Tibial artery (tissue), 4 donors: ENCODE measurements at regions not wholly inside any gene's neighbourhood (a gene's known extent, or its start where the extent isn't known, plus 50 kb on each side); places are given as distances from the start of the nearest gene placed in this dataset.

Experiments
- DNase-seq, 2 donors: peaks; one replicate each; pipeline ENCODE4 v3.0.0-alpha.2; 2019
- H3K27ac ChIP-seq, 2 donors: fragments of 200-600 bp; sonication (generic) in 1 of 2; 1 replicate in 1 of 2; 2 replicates in 1 of 2; pipeline ENCODE4 v1.5.1; 2018 to 2019; ENCODE audit warnings: mild to moderate bottlenecking in 1 of 2
- H3K27me3 ChIP-seq, 2 donors: fragments of 200-600 bp; sonication (generic) in 1 of 2; one replicate each; pipeline versions ENCODE4 v1.5.1 to v1.6.0; 2016 to 2019
- H3K36me3 ChIP-seq, 3 donors: fragments of 200-600 bp; sonication (generic) in 2 of 3; one replicate each; pipeline ENCODE4 v1.5.1; 2016 to 2019; ENCODE audit warnings: mild to moderate bottlenecking in 2 of 3
- H3K4me1 ChIP-seq, 4 donors: fragments of 200-600 bp; sonication (generic) in 2 of 4; 1 replicate in 3 of 4; 2 replicates in 1 of 4; pipeline ENCODE4 v1.5.1; 2016 to 2019
- H3K4me3 ChIP-seq, 2 donors: fragments of 200-600 bp; sonication (generic) in 1 of 2; 1 replicate in 1 of 2; 2 replicates in 1 of 2; pipeline ENCODE4 v1.5.1; 2018 to 2019; ENCODE audit warnings: mild to moderate bottlenecking in 2 of 2
- H3K9me3 ChIP-seq, 3 donors: fragments of 200-600 bp; sonication (generic) in 1 of 3; one replicate each; pipeline ENCODE4 v1.5.1; 2016 to 2019
- CTCF ChIP-seq, 2 experiments: fragments of 200-600 bp in 1 of 2; fragments of 450-650 bp in 1 of 2; IDR thresholded peaks; one replicate each; pipeline ENCODE4 v1.5.1; 2017 to 2019; ENCODE audit warnings: antibody characterized with exemption in 2 of 2, mild to moderate bottlenecking in 1 of 2, moderate library complexity in 1 of 2
- intact Hi-C: fragments of 100-400 bp; cut with DNase I; formaldehyde crosslinking; loops from one replicate; pipeline ENCODE4 v1.15.0; 2023; ENCODE audit warnings: low total_unique reads

GRCh38 chr2:144877893-144878292 is 358.0 kb upstream of the ZEB2 start:
- DNase-seq: no peak
- no peak for TF ChIP-seq CTCF (IDR thresholded peaks at IDR 0.05)
- H3K9me3 ChIP-seq: no peaks in the 10 kb centered on the region
- no peaks in the 10 kb centered on the region for H3K36me3 ChIP-seq
- no peak overlapping the region for H3K27ac ChIP-seq
- H3K4me3 ChIP-seq: no peak overlapping the region
- H3K4me1 ChIP-seq: peaks cover 0 to 18% (median 5%) of the 10 kb centered on the region in 4 donors
- intact Hi-C loops: no loop called here
- H3K27me3 ChIP-seq: no peaks in the 10 kb centered on the region

- Histone ChIP-seq H3K27ac (no peak overlapping the region), H3K27me3 (no peaks in the 10 kb centered on the region), H3K9me3 (no peaks in the 10 kb centered on the region), H3K36me3 (no peaks in the 10 kb centered on the region), H3K4me1 (peaks cover 0 to 18% (median 5%) of the 10 kb centered on the region in 4 donors), H3K4me3 (no peak overlapping the region)
- intact Hi-C loops: no loop called here
- DNase-seq: no peak
- TF ChIP-seq CTCF (IDR thresholded peaks at IDR 0.05): no peak
These were observed 356.1 kb upstream of the ZEB2 start for GRCh38 chr2:144876013-144876412.

GRCh38 chr2:144875290-144875969 is 355.5 kb upstream of the ZEB2 start:
- Histone ChIP-seq H3K4me3 (no peak overlapping the region), H3K9me3 (no peaks in the 10 kb centered on the region), H3K4me1 (peaks cover 0 to 18% (median 5%) of the 10 kb centered on the region in 4 donors), H3K36me3 (no peaks in the 10 kb centered on the region), H3K27ac (no peak overlapping the region), H3K27me3 (no peaks in the 10 kb centered on the region)
- TF ChIP-seq CTCF (IDR thresholded peaks at IDR 0.05): no peak
- no peak for DNase-seq
- intact Hi-C loops: no loop called here

- no peaks in the 10 kb centered on the region for H3K4me1 ChIP-seq
- no peaks in the 10 kb centered on the region for H3K27me3 ChIP-seq
- DNase-seq: no peak
- intact Hi-C loops: no loop called here
- no peaks in the 10 kb centered on the region for H3K9me3 ChIP-seq
- H3K4me3 ChIP-seq: no peak overlapping the region
- no peak overlapping the region for H3K27ac ChIP-seq
- H3K36me3 ChIP-seq: no peaks in the 10 kb centered on the region
- TF ChIP-seq CTCF (IDR thresholded peaks at IDR 0.05): no peak
These were observed 345.8 kb upstream of the ZEB2 start for GRCh38 chr2:144865670-144866069.

- intact Hi-C loops: no loop called here
- H3K27ac ChIP-seq: no peak overlapping the region
- H3K27me3 ChIP-seq: no peaks in the 10 kb centered on the region
- H3K4me3 ChIP-seq: no peak overlapping the region
- no peaks in the 10 kb centered on the region for H3K36me3 ChIP-seq
- no peak for TF ChIP-seq CTCF (IDR thresholded peaks at IDR 0.05)
- H3K9me3 ChIP-seq: peaks cover 0 to 6% (median 0%) of the 10 kb centered on the region in 3 donors
- H3K4me1 ChIP-seq: no peaks in the 10 kb centered on the region
- no peak for DNase-seq
These were observed 339.8 kb upstream of the ZEB2 start for GRCh38 chr2:144859716-144860115.

- no peaks in the 10 kb centered on the region for H3K27me3 ChIP-seq
- no peak overlapping the region for H3K4me3 ChIP-seq
- H3K9me3 ChIP-seq: peaks cover 0 to 9% (median 0%) of the 10 kb centered on the region in 3 donors
- H3K27ac ChIP-seq: no peak overlapping the region
- H3K4me1 ChIP-seq: no peaks in the 10 kb centered on the region
- intact Hi-C loops: no loop called here
- TF ChIP-seq CTCF (IDR thresholded peaks at IDR 0.05): no peak
- DNase-seq: no peak
- H3K36me3 ChIP-seq: no peaks in the 10 kb centered on the region
These were observed 338.3 kb upstream of the ZEB2 start for GRCh38 chr2:144858211-144858610.
